IMR-90 (cell line): ENCODE measurements at regions not wholly inside any gene's neighbourhood (a gene's known extent, or its start where the extent isn't known, plus 50 kb on each side); places are given as distances from the start of the nearest gene placed in this dataset.

Source experiments
- ATAC-seq: fragments of 200-7000 bp; cut with Tn5 transposase; 2 replicates; pipeline ENCODE4 v1.9.1; 2020; ENCODE audit warnings: low read depth, mild to moderate bottlenecking, moderate library complexity
- BruUV-seq: library from RNA; stranded (reverse); fragments of 400-500 nt; replicated peaks from 2 replicates; lab custom pipeline; 2021; lab: Mats Ljungman, UMichigan
- CTCF ChIA-PET: fragments of 300-600 bp; formaldehyde crosslinking; extraction: SDS; loops from one replicate; lab custom pipeline; 2021; ENCODE audit warnings: antibody characterized with exemption; lab: Yijun Ruan, JAX
- POLR2A ChIA-PET: fragments of 300-600 bp; sonication (Branson Sonifier 250); formaldehyde crosslinking; loops from one replicate; lab custom pipeline; 2022; ENCODE audit warnings: antibody characterized with exemption; ENCODE audit not compliant: unreplicated experiment; lab: Charles Lee
- DNase-seq: peaks from one replicate; pipeline ENCODE4 v3.0.0; 2013
- H2AFZ ChIP-seq: replicated peaks from 2 replicates; pipeline ENCODE3; 2013; ENCODE audit warnings: low read length, mild to moderate bottlenecking; ENCODE audit not compliant: poor library complexity
- H2AK5ac ChIP-seq: 2 replicates; pipeline ENCODE4 v1.6.1; 2013; ENCODE audit warnings: low read depth, low read length, inconsistent platforms
- H2AK9ac ChIP-seq: replicated peaks from 2 replicates; pipeline ENCODE3; 2013; ENCODE audit warnings: mild to moderate bottlenecking, low read depth, low read length, moderate library complexity; ENCODE audit not compliant: poor library complexity
- H2BK120ac ChIP-seq: 2 replicates; pipeline ENCODE4 v1.6.1; 2013; ENCODE audit warnings: low read depth, low read length, inconsistent platforms
- H2BK15ac ChIP-seq: 3 replicates; pipeline ENCODE4 v1.6.1; 2013; ENCODE audit warnings: low read depth, low read length, inconsistent platforms
- H2BK20ac ChIP-seq: 2 replicates; pipeline ENCODE4 v1.6.1; 2013; ENCODE audit warnings: low read depth, mild to moderate bottlenecking, inconsistent platforms, low read length, moderate library complexity
- H2BK5ac ChIP-seq: 2 replicates; pipeline ENCODE4 v1.6.1; 2013; ENCODE audit warnings: mild to moderate bottlenecking, low read depth, low read length, inconsistent platforms; ENCODE audit not compliant: poor library complexity, severe bottlenecking
- H3K14ac ChIP-seq: replicated peaks from 2 replicates; pipeline ENCODE4 v1.6.1; 2013; ENCODE audit warnings: low read depth, low read length, inconsistent platforms
- H3K18ac ChIP-seq: 2 replicates; pipeline ENCODE4 v1.6.1; 2013; ENCODE audit warnings: low read depth, low read length, control low read depth
- H3K23ac ChIP-seq: 2 replicates; pipeline ENCODE4 v1.6.1; 2013; ENCODE audit warnings: low read depth, low read length, inconsistent platforms
- H3K27ac ChIP-seq: 2 replicates; pipeline ENCODE4 v1.5.1; 2013; ENCODE audit warnings: mild to moderate bottlenecking, control low read depth, low read length; ENCODE audit not compliant: insufficient read depth
- H3K27me3 ChIP-seq: 2 replicates; pipeline ENCODE4 v1.6.1; 2013; ENCODE audit warnings: low read length; ENCODE audit not compliant: control insufficient read depth, insufficient read depth
- H3K36me3 ChIP-seq: 2 replicates; pipeline ENCODE4 v1.6.1; 2013; ENCODE audit warnings: low read length, mixed read lengths; ENCODE audit not compliant: control insufficient read depth, insufficient read depth
- H3K4ac ChIP-seq: 2 replicates; pipeline ENCODE4 v1.6.1; 2013; ENCODE audit warnings: low read depth, low read length, inconsistent platforms
- H3K4me1 ChIP-seq: 2 replicates; pipeline ENCODE4 v1.6.1; 2013; ENCODE audit warnings: low read length, mixed read lengths; ENCODE audit not compliant: control insufficient read depth, insufficient read depth
- H3K4me2 ChIP-seq: 2 replicates; pipeline ENCODE4 v1.6.1; 2013; ENCODE audit warnings: low read depth, mild to moderate bottlenecking, control low read depth, low read length, moderate library complexity
- H3K4me3 ChIP-seq: 2 replicates; pipeline ENCODE4 v1.5.1; 2013; ENCODE audit warnings: low read depth, mild to moderate bottlenecking, control low read depth, low read length, moderate library complexity; ENCODE audit not compliant: insufficient read depth
- H3K56ac ChIP-seq: 2 replicates; pipeline ENCODE4 v1.6.1; 2013; ENCODE audit warnings: low read length, inconsistent platforms; ENCODE audit not compliant: insufficient read depth; ENCODE audit errors: extremely low read depth
- H3K79me1 ChIP-seq, 2 experiments: 2 replicates each; pipeline ENCODE4 v1.6.1; 2013; ENCODE audit warnings: low read length in 2 of 2, inconsistent platforms in 1 of 2, low read depth in 1 of 2
- H3K9ac ChIP-seq: 2 replicates; pipeline ENCODE4 v1.6.1; 2013; ENCODE audit warnings: low read depth, low read length, control low read depth
- H3K9me1 ChIP-seq: 2 replicates; pipeline ENCODE4 v1.6.1; 2013; ENCODE audit warnings: low read length, inconsistent platforms; ENCODE audit not compliant: insufficient read depth
- H3K9me3 ChIP-seq: 2 replicates; pipeline ENCODE4 v1.6.1; 2013; ENCODE audit warnings: low read length; ENCODE audit not compliant: control insufficient read depth, insufficient read depth
- H4K20me1 ChIP-seq: 2 replicates; pipeline ENCODE4 v1.6.1; 2013; ENCODE audit warnings: low read length, inconsistent platforms; ENCODE audit not compliant: insufficient read depth
- H4K5ac ChIP-seq: 2 replicates; pipeline ENCODE4 v1.6.1; 2013; ENCODE audit warnings: mild to moderate bottlenecking, low read depth, low read length, control low read depth
- H4K8ac ChIP-seq, 2 experiments: 2 replicates each; pipeline ENCODE4 v1.6.1; 2013; ENCODE audit warnings: low read depth in 2 of 2, low read length in 2 of 2, control low read depth in 1 of 2, inconsistent platforms in 1 of 2
- H4K91ac ChIP-seq: 2 replicates; pipeline ENCODE4 v1.6.1; 2013; ENCODE audit warnings: low read depth, low read length, inconsistent platforms; ENCODE audit not compliant: insufficient read depth
- MAZ ChIP-seq: IDR thresholded peaks from 2 replicates; pipeline ENCODE4 v1.6.1; 2012; ENCODE audit warnings: low read depth, mild to moderate bottlenecking, low read length, improper control_type of control experiment, moderate library complexity, borderline replicate concordance
- NFE2L2 ChIP-seq: fragments of 150-350 bp; IDR thresholded peaks from 2 replicates; pipeline ENCODE4 v1.6.1; 2016; ENCODE audit warnings: low read depth, mild to moderate bottlenecking, low read length
- RCOR1 ChIP-seq: IDR thresholded peaks from 2 replicates; pipeline ENCODE4 v1.6.1; 2012; ENCODE audit warnings: mild to moderate bottlenecking, low read length, improper control_type of control experiment; ENCODE audit not compliant: insufficient replicate concordance
- WGBS, 2 experiments: methylation state at CpG; one replicate each; pipeline versions ENCODE4 v1.1.5 to v1.1.7; 2013; ENCODE audit warnings: missing lambda C conversion rate in 2 of 2; ENCODE audit not compliant: insufficient read length in 1 of 2; ENCODE audit errors: extremely low coverage in 2 of 2; 5-methylcytosine and 5-hydroxymethylcytosine counted together
- dilution Hi-C: fragments of 300-500 bp; cut with HindIII; formaldehyde crosslinking; loops from one replicate; pipeline ENCODE4 v1.14.3; 2018; ENCODE audit warnings: low sequenced_read_pairs; ENCODE audit not compliant: unreplicated experiment
- in situ Hi-C: fragments of 300-500 bp; cut with MboI; formaldehyde crosslinking; loops from 3 replicates; pipeline ENCODE4 v1.14.3; 2019; ENCODE audit warnings: low sequenced_read_pairs, inconsistent platforms, mixed read lengths
- intact Hi-C: fragments of 100-400 bp; cut with micrococcal nuclease; formaldehyde crosslinking; loops from 2 replicates; pipeline ENCODE4 v1.10.0; 2022

GRCh38 chr5:42900734-42901133 lies 89.0 kb upstream of the SELENOP start:
- ATAC-seq: no peak
- DNase-seq: no peak
- H3K27me3 ChIP-seq: peaks cover 15% of the 10 kb centered on the region
- H3K4ac ChIP-seq: no peak overlapping the region
- no peak overlapping the region for H2BK15ac ChIP-seq
- H3K36me3 ChIP-seq: no peaks in the 10 kb centered on the region
- no peak overlapping the region for H3K23ac ChIP-seq
- no TSS peak for BruUV-seq
- no peak overlapping the region for H4K5ac ChIP-seq
- H3K9ac ChIP-seq: no peak overlapping the region
- no peak overlapping the region for H3K4me3 ChIP-seq
- in situ Hi-C loops: loop anchor here (10.0 to 25.0 kb wide), 2 partner anchors 404 to 587 kb away; partner anchors contain the start of gene TMEM267
- H2AK5ac ChIP-seq: no peak overlapping the region
- no peaks in the 10 kb centered on the region for H3K4me1 ChIP-seq
- H2BK120ac ChIP-seq: no peak overlapping the region
- no peak overlapping the region for H4K8ac ChIP-seq
- H3K27ac ChIP-seq: no peak overlapping the region
- intact Hi-C loops: no loop called here
- no peak overlapping the region for H3K4me2 ChIP-seq
- no peaks in the 10 kb centered on the region for H3K9me3 ChIP-seq
- H2BK5ac ChIP-seq: no peak overlapping the region
- no peak overlapping the region for H4K91ac ChIP-seq
- H3K9me1 ChIP-seq: no peaks in the 10 kb centered on the region
- H3K18ac ChIP-seq: no peak overlapping the region
- no peak overlapping the region for H2BK20ac ChIP-seq
- TF ChIP-seq MAZ: no peak
- no peak for TF ChIP-seq RCOR1
- TF ChIP-seq NFE2L2: no peak
- H4K20me1 ChIP-seq: no peaks in the 10 kb centered on the region
- H2AK9ac ChIP-seq: no peak overlapping the region
- CTCF ChIA-PET: interaction anchor here (0.6 kb wide), 1 partner anchor 11 kb away, joined by 7 read pairs; no protein-coding TSS in a partner anchor
- WGBS, 2 experiments: no CpG with 5 or more reads among the region's 1 CpG
- H2AFZ ChIP-seq: no peak overlapping the region
- no peak overlapping the region for H3K56ac ChIP-seq
- no peak overlapping the region for H3K14ac ChIP-seq
- dilution Hi-C loops: no loop called here
- H3K79me1 ChIP-seq: no peaks in the 10 kb centered on the region
- POLR2A ChIA-PET: no interaction called here
